GM19467 (cell line): ENCODE measurements at regions not wholly inside any gene's neighbourhood (a gene's known extent, or its start where the extent isn't known, plus 50 kb on each side); places are given as distances from the start of the nearest gene placed in this dataset.

Experiments
- ATAC-seq: cut with Tn5 transposase; IDR thresholded peaks from one replicate; pipeline ENCODE4 v1.9.1; 2021; ENCODE audit warnings: mild to moderate bottlenecking, moderate library complexity; ENCODE audit not compliant: unreplicated experiment

GRCh38 chr3:194738254-194739093 is 52.8 kb downstream of the FAM43A start:
- no peak for ATAC-seq

- ATAC-seq = no peak
Measured at GRCh38 chr3:194739498-194740284, 54.0 kb downstream of the FAM43A start.

GRCh38 chr3:194740859-194741491 is 55.3 kb downstream of the FAM43A start:
- no peak for ATAC-seq

GRCh38 chr3:194741916-194742315 is 56.2 kb downstream of the FAM43A start:
- ATAC-seq = no peak

- ATAC-seq = no peak
Measured at GRCh38 chr3:194744826-194745225, 59.1 kb downstream of the FAM43A start.

- ATAC-seq = no peak
Measured at GRCh38 chr3:194745422-194746184, 59.9 kb downstream of the FAM43A start.

GRCh38 chr3:194748225-194748624 is 62.5 kb downstream of the FAM43A start:
- ATAC-seq = no peak

- no peak for ATAC-seq
Measured at GRCh38 chr3:194749631-194750490, 64.2 kb downstream of the FAM43A start.

GRCh38 chr3:194750491-194750828 is 64.8 kb downstream of the FAM43A start:
- ATAC-seq = no peak

- ATAC-seq = no peak
Measured at GRCh38 chr3:194755671-194756459, 70.2 kb downstream of the FAM43A start.

GRCh38 chr3:194756460-194756779 is 70.7 kb downstream of the FAM43A start:
- ATAC-seq = no peak

GRCh38 chr3:194756791-194757325 is 71.2 kb downstream of the FAM43A start:
- no peak for ATAC-seq

- ATAC-seq = no peak
Measured at GRCh38 chr3:194757647-194758061, 72.0 kb downstream of the FAM43A start.

GRCh38 chr3:194758716-194759115 is 73.0 kb downstream of the FAM43A start:
- ATAC-seq = no peak

- ATAC-seq = no peak
Measured at GRCh38 chr3:194760494-194761137, 74.9 kb downstream of the FAM43A start.

- ATAC-seq = no peak
Measured at GRCh38 chr3:194761384-194761783, 75.7 kb downstream of the FAM43A start.

GRCh38 chr3:194766845-194767244 is 81.2 kb downstream of the FAM43A start:
- ATAC-seq = no peak

- no peak for ATAC-seq
Measured at GRCh38 chr3:194767446-194768207, 81.9 kb downstream of the FAM43A start.
